HG02885 (cell line): ENCODE measurements at regions not wholly inside any gene's neighbourhood (a gene's known extent, or its start where the extent isn't known, plus 50 kb on each side); places are given as distances from the start of the nearest gene placed in this dataset.

ENCODE experiments used
- ATAC-seq: cut with Tn5 transposase; IDR thresholded peaks from one replicate; pipeline ENCODE4 v1.9.1; 2021; ENCODE audit warnings: mild to moderate bottlenecking; ENCODE audit not compliant: unreplicated experiment, poor library complexity

GRCh38 chr1:229988534-229988933 is 78.5 kb upstream of the GALNT2 start:
- no peak for ATAC-seq

GRCh38 chr1:229989591-229990248 is 77.3 kb upstream of the GALNT2 start:
- ATAC-seq: no peak

GRCh38 chr1:229990326-229990725 is 76.7 kb upstream of the GALNT2 start:
- ATAC-seq: no peak

GRCh38 chr1:229991104-229991513 is 75.9 kb upstream of the GALNT2 start:
- no peak for ATAC-seq

- ATAC-seq: no peak
Measured at GRCh38 chr1:229991724-229992333, 75.2 kb upstream of the GALNT2 start.

GRCh38 chr1:229993060-229993459 is 74.0 kb upstream of the GALNT2 start:
- peak; percentile 55 for ATAC-seq

GRCh38 chr1:229993894-229994293 is 73.1 kb upstream of the GALNT2 start:
- ATAC-seq: no peak

GRCh38 chr1:229999004-229999670 is 67.9 kb upstream of the GALNT2 start:
- ATAC-seq: no peak

GRCh38 chr1:230000493-230001184 is 66.4 kb upstream of the GALNT2 start:
- no peak for ATAC-seq

GRCh38 chr1:230002164-230002803 is 64.8 kb upstream of the GALNT2 start:
- no peak for ATAC-seq

GRCh38 chr1:230003409-230003808 is 63.6 kb upstream of the GALNT2 start:
- no peak for ATAC-seq

GRCh38 chr1:230005040-230005439 is 62.0 kb upstream of the GALNT2 start:
- ATAC-seq: no peak

- ATAC-seq: no peak
Measured at GRCh38 chr1:230008721-230009120, 58.3 kb upstream of the GALNT2 start.

- no peak for ATAC-seq
Measured at GRCh38 chr1:230009611-230010313, 57.3 kb upstream of the GALNT2 start.

- no peak for ATAC-seq
Measured at GRCh38 chr1:230010603-230011332, 56.3 kb upstream of the GALNT2 start.

- no peak for ATAC-seq
Measured at GRCh38 chr1:230011333-230012092, 55.5 kb upstream of the GALNT2 start.

GRCh38 chr1:230012093-230012393 is 55.0 kb upstream of the GALNT2 start:
- ATAC-seq: no peak

GRCh38 chr1:230012741-230013140 is 54.3 kb upstream of the GALNT2 start:
- no peak for ATAC-seq

- no peak for ATAC-seq
Measured at GRCh38 chr1:230016159-230016558, 50.9 kb upstream of the GALNT2 start.
